HG03045 (cell line): ENCODE measurements at regions not wholly inside any gene's neighbourhood (a gene's known extent, or its start where the extent isn't known, plus 50 kb on each side); places are given as distances from the start of the nearest gene placed in this dataset.

Source experiments
- ATAC-seq: cut with Tn5 transposase; IDR thresholded peaks from one replicate; pipeline ENCODE4 v1.9.1; 2021; ENCODE audit warnings: mild to moderate bottlenecking, moderate library complexity; ENCODE audit not compliant: unreplicated experiment

- ATAC-seq, result no peak
These were observed 174.5 kb upstream of the PPP2R2D start for GRCh38 chr10:131726076-131726880.

GRCh38 chr10:131726967-131727366 is 173.8 kb upstream of the PPP2R2D start:
- ATAC-seq, result no peak

- ATAC-seq, result no peak
These were observed 173.2 kb upstream of the PPP2R2D start for GRCh38 chr10:131727560-131727959.

- no peak for ATAC-seq
These were observed 172.3 kb upstream of the PPP2R2D start for GRCh38 chr10:131728286-131729228.

GRCh38 chr10:131729361-131729760 is 171.4 kb upstream of the PPP2R2D start:
- ATAC-seq, result no peak

GRCh38 chr10:131729938-131730660 is 170.7 kb upstream of the PPP2R2D start:
- ATAC-seq, result no peak

GRCh38 chr10:131730771-131731497 is 169.9 kb upstream of the PPP2R2D start:
- no peak for ATAC-seq

GRCh38 chr10:131731780-131732630 is 168.8 kb upstream of the PPP2R2D start:
- no peak for ATAC-seq

- ATAC-seq, result no peak
These were observed 168.1 kb upstream of the PPP2R2D start for GRCh38 chr10:131732631-131733127.

GRCh38 chr10:131733596-131733995 is 167.2 kb upstream of the PPP2R2D start:
- no peak for ATAC-seq

GRCh38 chr10:131735577-131735976 is 165.2 kb upstream of the PPP2R2D start:
- no peak for ATAC-seq

GRCh38 chr10:131736321-131736980 is 164.4 kb upstream of the PPP2R2D start:
- ATAC-seq, result no peak

GRCh38 chr10:131737543-131738395 is 163.0 kb upstream of the PPP2R2D start:
- no peak for ATAC-seq

- no peak for ATAC-seq
These were observed 162.4 kb upstream of the PPP2R2D start for GRCh38 chr10:131738396-131738735.

- ATAC-seq, result no peak
These were observed 161.6 kb upstream of the PPP2R2D start for GRCh38 chr10:131739206-131739605.

GRCh38 chr10:131742500-131742951 is 158.3 kb upstream of the PPP2R2D start:
- no peak for ATAC-seq

GRCh38 chr10:131743190-131744151 is 157.3 kb upstream of the PPP2R2D start:
- ATAC-seq, result no peak
